HepG2 (cell line): ENCODE measurements at regions not wholly inside any gene's neighbourhood (a gene's known extent, or its start where the extent isn't known, plus 50 kb on each side); places are given as distances from the start of the nearest gene placed in this dataset.

Source experiments
- ATAC-seq: fragments of 200-7000 bp; cut with Tn5 transposase; 3 replicates; pipeline ENCODE4 v1.9.1; 2020; ENCODE audit warnings: mild to moderate bottlenecking, moderate library complexity
- BruUV-seq: library from RNA; stranded (reverse); fragments of 400-500 nt; replicated peaks from 2 replicates; lab custom pipeline; 2021; lab: Mats Ljungman, UMichigan
- CTCF ChIA-PET: fragments of 300-600 bp; formaldehyde crosslinking; extraction: SDS; loops from one replicate; lab custom pipeline; 2021; ENCODE audit warnings: low total read pairs, inconsistent platforms, low intra/inter-chr PET ratio; lab: Yijun Ruan, JAX
- POLR2A ChIA-PET: fragments of 350-600 bp; sonication (Branson Sonifier 250); formaldehyde crosslinking; loops from one replicate; lab custom pipeline; 2020; ENCODE audit warnings: antibody characterized with exemption, inconsistent platforms; lab: Yijun Ruan, JAX
- DNase-seq: peaks from one replicate; pipeline ENCODE4 v3.0.0-alpha.2; 2015; ENCODE audit warnings: low spot score
- FAIRE-seq: peaks from 3 replicates; lab custom pipeline; 2011; peaks lifted over from hg19 to GRCh38; lab: Jason Lieb, UNC
- H2AFZ ChIP-seq: one replicate; pipeline ENCODE4 v1.6.1; 2011; ENCODE audit warnings: low read length, inconsistent platforms
- H3K27ac ChIP-seq: fragments of 300-600 bp; 3 replicates; pipeline ENCODE4 v1.8.0; 2011; ENCODE audit warnings: mixed run types, mild to moderate bottlenecking, mixed read lengths, low read length, inconsistent platforms; ENCODE audit not compliant: insufficient read depth; ENCODE audit errors: extremely low read length
- H3K27me3 ChIP-seq, 2 experiments: fragments of 200-600 bp in 1 of 2; 2 replicates in 1 of 2; 3 replicates in 1 of 2; pipeline versions ENCODE4 v1.6.0 to v1.8.0; 2011; ENCODE audit warnings: low read length in 2 of 2, mild to moderate bottlenecking in 2 of 2, moderate library complexity in 2 of 2, inconsistent platforms in 1 of 2; ENCODE audit not compliant: insufficient read depth in 2 of 2, control insufficient read depth in 1 of 2
- H3K36me3 ChIP-seq, 2 experiments: fragments of 200-600 bp in 1 of 2; replicated peaks in 1 of 2; 2 replicates in 1 of 2; 3 replicates in 1 of 2; pipeline versions ENCODE4 v1.5.1 to v1.8.0; 2011; ENCODE audit warnings: low read length in 2 of 2, inconsistent platforms in 1 of 2; ENCODE audit not compliant: insufficient read depth in 2 of 2, control insufficient read depth in 1 of 2
- H3K4me1 ChIP-seq: 2 replicates; pipeline ENCODE4 v1.5.1; 2012; ENCODE audit warnings: low read length, inconsistent platforms; ENCODE audit not compliant: insufficient read depth
- H3K4me2 ChIP-seq: 2 replicates; pipeline ENCODE4 v1.6.0; 2011; ENCODE audit warnings: low read depth, low read length, inconsistent platforms
- H3K4me3 ChIP-seq, 3 experiments: fragments of 200-600 bp in 1 of 3; sonication (generic), shearing (Covaris generic) in 1 of 3; replicated peaks in 1 of 3; 2 replicates each; pipeline ENCODE4 v1.5.1; 2011 to 2016; ENCODE audit warnings: low read length in 3 of 3, inconsistent platforms in 2 of 3, low read depth in 2 of 3, mild to moderate bottlenecking in 2 of 3, control low read depth in 1 of 3, mixed read lengths in 1 of 3; ENCODE audit not compliant: insufficient read depth in 1 of 3
- H3K79me2 ChIP-seq: one replicate; pipeline ENCODE4 v1.6.1; 2011; ENCODE audit warnings: low read length, inconsistent platforms; ENCODE audit not compliant: insufficient read depth
- H3K9ac ChIP-seq: 2 replicates; pipeline ENCODE4 v1.6.0; 2011; ENCODE audit warnings: mild to moderate bottlenecking, low read depth, low read length, inconsistent platforms; ENCODE audit not compliant: insufficient read depth
- H3K9me3 ChIP-seq: 2 replicates; pipeline ENCODE4 v1.5.1; 2012; ENCODE audit warnings: mild to moderate bottlenecking, low read length
- H4K20me1 ChIP-seq: 2 replicates; pipeline ENCODE4 v1.6.0; 2011; ENCODE audit warnings: inconsistent platforms, mild to moderate bottlenecking, low read length, moderate library complexity; ENCODE audit not compliant: insufficient read depth
- FOXP1 ChIP-seq, 2 experiments: fragments of 450-650 bp in 1 of 2; IDR thresholded peaks; 2 replicates each; pipeline ENCODE4 v1.6.1; 2017 to 2018; ENCODE audit warnings: antibody characterized with exemption in 1 of 2
- HHEX ChIP-seq: IDR thresholded peaks from 2 replicates; pipeline ENCODE4 v1.6.1; 2016; ENCODE audit warnings: control low read depth
- MTA1 ChIP-seq: sonication (generic); formaldehyde crosslinking; IDR thresholded peaks from 2 replicates; pipeline ENCODE4 v1.4.0; 2020; ENCODE audit warnings: missing genetic modification reagents, mild to moderate bottlenecking, borderline replicate concordance
- TARDBP ChIP-seq: sonication (generic); formaldehyde crosslinking; IDR thresholded peaks from 2 replicates; pipeline ENCODE4 v1.8.0; 2022; ENCODE audit warnings: mild to moderate bottlenecking, missing genetic modification reagents
- TBX3 ChIP-seq: fragments of 450-650 bp; IDR thresholded peaks from 2 replicates; pipeline ENCODE4 v1.6.1; 2017; ENCODE audit warnings: antibody characterized with exemption, mild to moderate bottlenecking, inconsistent platforms, borderline replicate concordance
- ZNF264 ChIP-seq: sonication (generic); formaldehyde crosslinking; IDR thresholded peaks from 2 replicates; pipeline ENCODE4 v1.4.0; 2020; ENCODE audit warnings: missing genetic modification reagents
- ZZZ3 ChIP-seq: sonication (generic); formaldehyde crosslinking; IDR thresholded peaks from 2 replicates; pipeline ENCODE4 v1.4.0; 2020; ENCODE audit warnings: missing genetic modification reagents, mild to moderate bottlenecking, borderline replicate concordance
- WGBS: methylation state at CpG from one replicate; pipeline ENCODE4 v1.1.6; 2017; ENCODE audit warnings: low lambda C conversion rate; 5-methylcytosine and 5-hydroxymethylcytosine counted together
- in situ Hi-C: cut with HindIII; loops from 2 replicates; pipeline ENCODE4 v1.10.0; 2017; ENCODE audit warnings: low pct_unique_long_range_greater_than_20kb; ENCODE audit not compliant: extremely low pct_ligation_motif_present
- intact Hi-C: fragments of 100-400 bp; cut with micrococcal nuclease; formaldehyde crosslinking; loops from one replicate; pipeline ENCODE4 v1.10.0; 2022; ENCODE audit not compliant: unreplicated experiment
- TF ChIP-seq, protein P1 (sequence below): sonication (generic); formaldehyde crosslinking; IDR thresholded peaks from 2 replicates; pipeline ENCODE4 v1.5.0; 2020; ENCODE audit warnings: missing genetic modification reagents
- TF ChIP-seq, protein P2 (sequence below): sonication (generic); formaldehyde crosslinking; IDR thresholded peaks from 2 replicates; pipeline ENCODE4 v1.5.0; 2020; ENCODE audit warnings: mild to moderate bottlenecking, missing genetic modification reagents, moderate library complexity
- TF ChIP-seq, protein P3 (sequence below): sonication (generic); formaldehyde crosslinking; IDR thresholded peaks from 2 replicates; pipeline ENCODE4 v1.4.0; 2020; ENCODE audit warnings: low read depth, mild to moderate bottlenecking, missing genetic modification reagents
- TF ChIP-seq, protein P4 (sequence below): sonication (generic); formaldehyde crosslinking; IDR thresholded peaks from 2 replicates; pipeline ENCODE4 v1.8.0; 2022; ENCODE audit warnings: mild to moderate bottlenecking, missing genetic modification reagents; ENCODE audit not compliant: insufficient replicate concordance

DNA sequence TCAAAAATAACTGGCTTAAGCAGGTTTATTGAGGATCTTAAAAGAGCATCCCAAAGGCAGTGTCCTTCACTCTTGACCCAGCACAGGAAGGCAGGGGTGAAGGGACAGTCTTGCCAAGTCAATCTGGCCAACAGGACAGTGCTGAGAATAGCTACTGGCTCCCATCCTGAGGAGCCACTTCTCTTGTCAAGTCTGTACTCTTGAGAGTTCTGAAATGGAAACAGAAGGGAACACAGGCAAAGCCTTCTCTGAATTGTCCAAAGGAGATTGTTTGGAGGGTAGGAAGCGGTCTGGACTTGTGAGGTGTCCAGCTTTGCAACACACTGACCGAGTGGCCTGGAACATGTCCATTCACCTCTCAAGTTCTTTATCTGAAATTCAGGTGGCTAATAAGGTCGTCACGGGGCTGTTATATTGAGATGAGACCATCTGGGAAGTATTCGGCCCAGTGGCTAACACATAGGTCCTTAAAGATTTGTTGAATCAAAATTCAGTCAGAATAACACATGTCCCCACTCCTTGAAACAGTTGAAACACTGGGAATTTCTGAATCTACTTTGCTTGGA, 99.5 kb upstream of the FHL2 start:
- Histone ChIP-seq H2AFZ (no peak overlapping the region), H4K20me1 (no peaks in the 10 kb centered on the region), H3K4me3 (no peak overlapping the region), H3K36me3 (no peaks in the 10 kb centered on the region), H3K79me2 (no peaks in the 10 kb centered on the region), H3K4me2 (no peak overlapping the region), H3K9ac (no peak overlapping the region), H3K4me1 (no peaks in the 10 kb centered on the region), H3K9me3 (no peaks in the 10 kb centered on the region), H3K27me3 (peaks cover 0 to 43% of the 10 kb centered on the region in 2 experiments), H3K27ac (no peak overlapping the region)
- ATAC-seq (no peak), DNase-seq (no peak), FAIRE-seq (no peak)
- intact Hi-C loops (no loop called here), in situ Hi-C loops (no loop called here)
- TF ChIP-seq, protein P1, sequence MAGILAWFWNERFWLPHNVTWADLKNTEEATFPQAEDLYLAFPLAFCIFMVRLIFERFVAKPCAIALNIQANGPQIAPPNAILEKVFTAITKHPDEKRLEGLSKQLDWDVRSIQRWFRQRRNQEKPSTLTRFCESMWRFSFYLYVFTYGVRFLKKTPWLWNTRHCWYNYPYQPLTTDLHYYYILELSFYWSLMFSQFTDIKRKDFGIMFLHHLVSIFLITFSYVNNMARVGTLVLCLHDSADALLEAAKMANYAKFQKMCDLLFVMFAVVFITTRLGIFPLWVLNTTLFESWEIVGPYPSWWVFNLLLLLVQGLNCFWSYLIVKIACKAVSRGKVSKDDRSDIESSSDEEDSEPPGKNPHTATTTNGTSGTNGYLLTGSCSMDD, result no peak
- TF ChIP-seq ZNF264 (CRISPR knock-in tag), result no peak
- TF ChIP-seq, protein P2, sequence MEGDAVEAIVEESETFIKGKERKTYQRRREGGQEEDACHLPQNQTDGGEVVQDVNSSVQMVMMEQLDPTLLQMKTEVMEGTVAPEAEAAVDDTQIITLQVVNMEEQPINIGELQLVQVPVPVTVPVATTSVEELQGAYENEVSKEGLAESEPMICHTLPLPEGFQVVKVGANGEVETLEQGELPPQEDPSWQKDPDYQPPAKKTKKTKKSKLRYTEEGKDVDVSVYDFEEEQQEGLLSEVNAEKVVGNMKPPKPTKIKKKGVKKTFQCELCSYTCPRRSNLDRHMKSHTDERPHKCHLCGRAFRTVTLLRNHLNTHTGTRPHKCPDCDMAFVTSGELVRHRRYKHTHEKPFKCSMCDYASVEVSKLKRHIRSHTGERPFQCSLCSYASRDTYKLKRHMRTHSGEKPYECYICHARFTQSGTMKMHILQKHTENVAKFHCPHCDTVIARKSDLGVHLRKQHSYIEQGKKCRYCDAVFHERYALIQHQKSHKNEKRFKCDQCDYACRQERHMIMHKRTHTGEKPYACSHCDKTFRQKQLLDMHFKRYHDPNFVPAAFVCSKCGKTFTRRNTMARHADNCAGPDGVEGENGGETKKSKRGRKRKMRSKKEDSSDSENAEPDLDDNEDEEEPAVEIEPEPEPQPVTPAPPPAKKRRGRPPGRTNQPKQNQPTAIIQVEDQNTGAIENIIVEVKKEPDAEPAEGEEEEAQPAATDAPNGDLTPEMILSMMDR (CRISPR knock-in tag), result no peak
- ChIA-PET CTCF (no interaction called here), POLR2A (no interaction called here)
- WGBS, result 7% methylated on average over 5 of the region's 5 CpGs
- no TSS peak for BruUV-seq

DNA sequence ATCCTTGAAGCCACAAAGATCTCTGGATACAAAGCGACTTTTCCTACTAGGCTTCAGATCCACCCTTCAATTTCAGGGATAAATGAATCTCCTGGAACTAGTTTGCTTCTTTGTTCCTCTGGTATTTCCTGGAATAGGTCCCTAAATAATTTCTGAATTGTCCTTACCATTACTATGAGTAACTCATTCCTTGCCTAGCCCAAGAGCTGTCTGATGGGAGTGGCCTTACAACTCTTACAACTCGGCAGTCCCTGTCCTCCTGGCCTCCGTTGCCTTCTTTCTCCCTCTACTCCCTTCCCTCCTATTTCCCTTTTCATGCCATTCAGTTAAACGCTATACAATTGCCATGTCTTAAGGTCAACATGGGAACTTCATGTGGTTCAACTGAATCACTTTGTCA, 98.2 kb upstream of the FHL2 start:
- Histone ChIP-seq H2AFZ (no peak overlapping the region), H3K27ac (no peak overlapping the region), H3K9ac (no peak overlapping the region), H3K79me2 (no peaks in the 10 kb centered on the region), H3K4me1 (no peaks in the 10 kb centered on the region), H3K4me2 (no peak overlapping the region), H3K36me3 (no peaks in the 10 kb centered on the region), H3K9me3 (no peaks in the 10 kb centered on the region), H3K4me3 (no peak overlapping the region), H4K20me1 (no peaks in the 10 kb centered on the region), H3K27me3 (peaks cover 0 to 43% of the 10 kb centered on the region in 2 experiments)
- CTCF ChIA-PET, result no interaction called here
- in situ Hi-C loops (no loop called here), intact Hi-C loops (no loop called here)
- DNase-seq, result no peak
- ATAC-seq, result no peak
- POLR2A ChIA-PET, result no interaction called here
- BruUV-seq, result no TSS peak
- WGBS, result 7% methylated on average over 4 of the region's 4 CpGs
- no peak for FAIRE-seq
- TF ChIP-seq ZZZ3 (CRISPR knock-in tag) (no peak), TBX3 (no peak), MTA1 (CRISPR knock-in tag) (no peak), HHEX (CRISPR knock-in tag) (no peak), FOXP1 (IDR thresholded peaks at IDR 0.05) (no peak), FOXP1 (CRISPR knock-in tag; IDR thresholded peaks at IDR 0.05) (no peak), TARDBP (CRISPR knock-in tag) (no peak)
- TF ChIP-seq, protein P3, sequence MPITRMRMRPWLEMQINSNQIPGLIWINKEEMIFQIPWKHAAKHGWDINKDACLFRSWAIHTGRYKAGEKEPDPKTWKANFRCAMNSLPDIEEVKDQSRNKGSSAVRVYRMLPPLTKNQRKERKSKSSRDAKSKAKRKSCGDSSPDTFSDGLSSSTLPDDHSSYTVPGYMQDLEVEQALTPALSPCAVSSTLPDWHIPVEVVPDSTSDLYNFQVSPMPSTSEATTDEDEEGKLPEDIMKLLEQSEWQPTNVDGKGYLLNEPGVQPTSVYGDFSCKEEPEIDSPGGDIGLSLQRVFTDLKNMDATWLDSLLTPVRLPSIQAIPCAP (CRISPR knock-in tag), result no peak
- TF ChIP-seq, protein P4, sequence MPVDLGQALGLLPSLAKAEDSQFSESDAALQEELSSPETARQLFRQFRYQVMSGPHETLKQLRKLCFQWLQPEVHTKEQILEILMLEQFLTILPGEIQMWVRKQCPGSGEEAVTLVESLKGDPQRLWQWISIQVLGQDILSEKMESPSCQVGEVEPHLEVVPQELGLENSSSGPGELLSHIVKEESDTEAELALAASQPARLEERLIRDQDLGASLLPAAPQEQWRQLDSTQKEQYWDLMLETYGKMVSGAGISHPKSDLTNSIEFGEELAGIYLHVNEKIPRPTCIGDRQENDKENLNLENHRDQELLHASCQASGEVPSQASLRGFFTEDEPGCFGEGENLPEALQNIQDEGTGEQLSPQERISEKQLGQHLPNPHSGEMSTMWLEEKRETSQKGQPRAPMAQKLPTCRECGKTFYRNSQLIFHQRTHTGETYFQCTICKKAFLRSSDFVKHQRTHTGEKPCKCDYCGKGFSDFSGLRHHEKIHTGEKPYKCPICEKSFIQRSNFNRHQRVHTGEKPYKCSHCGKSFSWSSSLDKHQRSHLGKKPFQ, result no peak
